A673 (cell line): ENCODE measurements at regions not wholly inside any gene's neighbourhood (a gene's known extent, or its start where the extent isn't known, plus 50 kb on each side); places are given as distances from the start of the nearest gene placed in this dataset.

Experiments used
- BruUV-seq: library from RNA; stranded (reverse); fragments of 400-500 nt; replicated peaks from 2 replicates; lab custom pipeline; 2021; lab: Mats Ljungman, UMichigan
- CTCF ChIA-PET: fragments of 300-600 bp; sonication (Branson Sonifier 250); formaldehyde crosslinking; loops from one replicate; lab custom pipeline; 2022; ENCODE audit warnings: antibody characterized with exemption; lab: Charles Lee
- POLR2A ChIA-PET: fragments of 300-600 bp; sonication (Branson Sonifier 250); formaldehyde crosslinking; loops from one replicate; lab custom pipeline; 2022; ENCODE audit warnings: antibody characterized with exemption; ENCODE audit not compliant: low non-redundant PET; lab: Charles Lee
- DNase-seq: peaks from one replicate; pipeline ENCODE4 v3.0.0-alpha.2; 2015; ENCODE audit warnings: low spot score
- H3K27ac ChIP-seq: fragments of 200-600 bp; sonication (generic); 2 replicates; pipeline ENCODE4 v1.5.1; 2016; ENCODE audit warnings: mixed run types, low read depth, mild to moderate bottlenecking, mixed read lengths, antibody characterized with exemption, low read length; ENCODE audit not compliant: poor library complexity, severe bottlenecking
- H3K27me3 ChIP-seq: fragments of 200-600 bp; sonication (generic); replicated peaks from 2 replicates; pipeline ENCODE4 v1.6.1; 2017; ENCODE audit warnings: mixed run types, low read depth, mild to moderate bottlenecking, mixed read lengths, antibody characterized with exemption, low read length; ENCODE audit not compliant: insufficient read depth, poor library complexity
- H3K36me3 ChIP-seq: fragments of 200-600 bp; sonication (generic); 2 replicates; pipeline ENCODE4 v1.6.1; 2016; ENCODE audit warnings: mixed run types, mild to moderate bottlenecking, mixed read lengths, antibody characterized with exemption, low read length; ENCODE audit not compliant: insufficient read depth, poor library complexity, severe bottlenecking
- H3K4me1 ChIP-seq: fragments of 200-600 bp; sonication (generic); 2 replicates; pipeline ENCODE4 v1.6.1; 2017; ENCODE audit warnings: mixed run types, mild to moderate bottlenecking, mixed read lengths, antibody characterized with exemption, low read length; ENCODE audit not compliant: insufficient read depth, poor library complexity, severe bottlenecking
- H3K4me3 ChIP-seq: fragments of 200-600 bp; sonication (generic); 2 replicates; pipeline ENCODE4 v1.5.1; 2016; ENCODE audit warnings: low read depth, mixed run types, mild to moderate bottlenecking, mixed read lengths, low read length; ENCODE audit not compliant: poor library complexity, severe bottlenecking
- H3K9me3 ChIP-seq: fragments of 200-600 bp; sonication (generic); 2 replicates; pipeline ENCODE4 v1.6.1; 2016; ENCODE audit warnings: mixed run types, low read depth, mild to moderate bottlenecking, mixed read lengths, antibody characterized with exemption, low read length; ENCODE audit not compliant: poor library complexity, severe bottlenecking
- CTCF ChIP-seq: fragments of 300-800, 200-600 bp; sonication (generic); conservative IDR thresholded peaks from 2 replicates; pipeline ENCODE4 v1.5.1; 2017; ENCODE audit warnings: low read depth, mild to moderate bottlenecking, antibody characterized with exemption, low read length, moderate library complexity, mixed read lengths
- EZH2 ChIP-seq: fragments of 200-600 bp; sonication (generic); IDR thresholded peaks from 2 replicates; pipeline ENCODE4 v1.6.1; 2017; ENCODE audit warnings: borderline replicate concordance, low read depth, mild to moderate bottlenecking, mixed read lengths, antibody characterized with exemption, low read length; ENCODE audit not compliant: poor library complexity, severe bottlenecking
- intact Hi-C: fragments of 100-400 bp; cut with micrococcal nuclease; formaldehyde crosslinking; loops from one replicate; pipeline ENCODE4 v1.10.0; 2022; ENCODE audit not compliant: unreplicated experiment

GRCh38 chr17:68714676-68715075 is 113.5 kb upstream of the FAM20A start:
- intact Hi-C loops: no loop called here
- POLR2A ChIA-PET: no interaction called here

GRCh38 chr17:68711858-68712257 is 110.7 kb upstream of the FAM20A start:
- no peak for TF ChIP-seq CTCF
- TF ChIP-seq EZH2: no peak
- intact Hi-C loops: no loop called here
- Histone ChIP-seq H3K36me3 (no peaks in the 10 kb centered on the region), H3K27me3 (no peaks in the 10 kb centered on the region), H3K9me3 (no peaks in the 10 kb centered on the region), H3K27ac (no peak overlapping the region), H3K4me3 (no peak overlapping the region), H3K4me1 (peaks cover 10% of the 10 kb centered on the region)
- ChIA-PET POLR2A (no interaction called here), CTCF (no interaction called here)
- BruUV-seq: no TSS peak
- DNase-seq: no peak

More at GRCh38 chr17:68714676-68715075, 113.5 kb upstream of the FAM20A start:
- H3K4me3 ChIP-seq: no peak overlapping the region
- TF ChIP-seq CTCF (no peak), EZH2 (no peak)
- H3K4me1 ChIP-seq: peaks cover 10% of the 10 kb centered on the region
- H3K27me3 ChIP-seq: no peaks in the 10 kb centered on the region
- CTCF ChIA-PET: no interaction called here
- H3K36me3 ChIP-seq: no peaks in the 10 kb centered on the region
- no peak for DNase-seq
- no TSS peak for BruUV-seq
- no peak overlapping the region for H3K27ac ChIP-seq
- H3K9me3 ChIP-seq: no peaks in the 10 kb centered on the region

- CTCF ChIA-PET: no interaction called here
- H3K27ac ChIP-seq: no peak overlapping the region
- no TSS peak for BruUV-seq
- H3K36me3 ChIP-seq: no peaks in the 10 kb centered on the region
- no peak overlapping the region for H3K4me3 ChIP-seq
- no peaks in the 10 kb centered on the region for H3K27me3 ChIP-seq
- TF ChIP-seq EZH2 (no peak), CTCF (no peak)
- H3K9me3 ChIP-seq: no peaks in the 10 kb centered on the region
- no peak for DNase-seq
- POLR2A ChIA-PET: no interaction called here
- peaks cover 10% of the 10 kb centered on the region for H3K4me1 ChIP-seq
- intact Hi-C loops: no loop called here
Measured at GRCh38 chr17:68710976-68711375, 109.8 kb upstream of the FAM20A start.
